Femur (tissue), 1 donor: ENCODE measurements at regions not wholly inside any gene's neighbourhood (a gene's known extent, or its start where the extent isn't known, plus 50 kb on each side); places are given as distances from the start of the nearest gene placed in this dataset.
"Not testable (repeated sequence)": the region's sequence is repeated elsewhere in the genome, so short reads cannot be mapped to it uniquely, and the experiment has no call there.

Experiments
- DNase-seq: peaks from one replicate; pipeline ENCODE4 v3.0.0-alpha.2; 2017

DNA sequence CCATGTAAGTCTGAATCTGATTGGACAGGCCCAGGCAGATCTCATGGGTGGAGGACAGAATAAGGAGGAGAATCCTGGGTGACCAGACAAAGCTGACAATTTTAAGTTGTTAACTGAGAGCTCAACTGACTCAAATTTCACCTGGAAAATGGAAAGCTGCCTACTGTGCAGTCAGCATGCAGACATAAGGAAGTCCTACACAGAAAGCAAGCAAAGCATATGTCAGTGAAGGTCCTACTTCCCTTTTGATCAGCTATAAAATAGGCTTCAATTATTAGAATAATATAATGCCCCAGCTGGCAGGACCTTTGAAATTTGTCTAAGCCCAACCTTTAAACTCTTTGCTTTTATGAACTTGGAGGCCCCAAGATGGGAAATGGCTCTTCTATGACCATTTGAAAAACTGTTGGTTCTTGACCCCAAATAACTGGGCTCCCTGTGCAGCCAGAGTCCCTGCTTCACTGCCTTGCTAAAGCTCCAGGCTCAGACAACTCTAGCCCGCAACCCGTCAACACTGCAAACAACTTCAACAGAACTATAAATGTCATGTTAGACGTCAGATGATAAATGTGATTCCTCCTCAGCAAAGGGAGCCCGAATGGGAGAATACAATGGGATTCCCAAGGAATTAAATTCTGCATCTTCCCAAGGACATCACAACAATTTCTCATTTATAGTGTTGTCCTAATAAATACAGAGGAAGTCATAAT, 118.9 kb upstream of the ADRA1B start:
- no peak for DNase-seq

DNA sequence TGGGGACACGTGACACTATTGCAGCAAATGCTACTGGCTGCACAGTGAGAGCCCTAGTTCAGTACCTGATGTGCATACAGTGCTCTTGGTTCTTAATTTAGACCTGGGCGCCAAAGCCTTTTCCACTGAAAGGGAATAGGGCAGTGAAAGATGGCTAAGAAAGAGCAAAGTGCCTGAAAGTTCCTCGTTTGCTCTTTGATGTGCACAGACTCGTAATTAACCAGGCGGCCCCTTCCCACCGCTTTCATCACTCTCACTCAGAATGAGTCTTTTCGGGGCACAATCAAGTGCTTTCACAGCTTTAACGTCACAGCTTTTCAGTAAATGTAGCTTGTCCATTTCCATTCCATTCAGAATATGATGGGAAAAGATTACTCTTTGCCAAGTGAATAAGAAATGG, 116.6 kb upstream of the ADRA1B start:
- no peak for DNase-seq

DNA sequence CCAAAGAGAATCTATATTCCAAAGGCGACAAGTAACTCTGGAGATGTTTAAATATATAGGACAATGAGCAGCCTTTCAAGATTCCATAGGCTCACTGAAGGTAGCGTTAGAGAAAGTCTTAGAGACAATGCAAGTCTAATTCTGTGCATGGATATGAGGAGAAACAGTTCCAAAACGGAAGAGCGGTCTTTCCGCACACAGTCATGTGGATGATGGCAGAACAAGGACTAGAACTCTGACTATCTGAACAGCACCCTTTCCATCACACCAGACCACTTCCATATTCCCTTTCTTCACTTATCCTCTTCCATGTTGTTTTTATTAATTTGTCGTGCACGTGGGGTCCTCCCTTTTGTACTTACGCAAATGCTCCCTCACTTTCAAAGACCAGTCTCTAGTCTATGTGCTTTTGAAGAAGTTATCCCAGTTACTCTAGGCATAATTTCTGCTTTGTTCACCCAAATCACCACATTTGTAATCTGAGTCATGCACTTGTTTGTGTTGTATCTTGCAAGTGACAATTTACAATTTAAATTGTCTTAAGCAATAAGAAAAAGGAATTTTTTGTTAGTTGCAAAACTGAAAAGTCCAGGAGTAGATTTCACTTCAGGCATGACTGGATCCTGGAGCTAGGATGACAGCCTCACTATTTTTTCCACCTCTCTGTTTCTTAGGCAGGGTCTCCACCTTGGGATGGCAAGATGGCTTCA, 116.0 kb upstream of the ADRA1B start:
- no peak for DNase-seq

DNA sequence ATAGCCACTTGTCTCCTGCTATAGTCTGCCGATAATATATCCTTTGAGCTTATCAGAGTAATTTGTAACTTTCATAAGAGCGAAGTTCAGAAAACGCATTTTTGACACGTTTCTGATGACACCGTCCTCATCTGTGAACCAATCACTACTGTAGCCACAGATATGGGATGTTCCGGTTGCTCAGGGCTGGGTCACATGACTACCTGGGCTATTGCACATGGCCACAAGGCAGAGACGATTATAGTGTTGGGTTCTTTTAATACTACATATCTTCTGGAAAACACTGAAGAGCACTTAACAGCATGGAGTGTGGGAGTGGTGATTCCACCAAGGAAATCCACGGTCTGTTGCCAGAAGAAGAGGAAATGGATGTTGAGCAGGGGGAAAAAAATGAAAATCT, 115.0 kb upstream of the ADRA1B start:
- no peak for DNase-seq

DNA sequence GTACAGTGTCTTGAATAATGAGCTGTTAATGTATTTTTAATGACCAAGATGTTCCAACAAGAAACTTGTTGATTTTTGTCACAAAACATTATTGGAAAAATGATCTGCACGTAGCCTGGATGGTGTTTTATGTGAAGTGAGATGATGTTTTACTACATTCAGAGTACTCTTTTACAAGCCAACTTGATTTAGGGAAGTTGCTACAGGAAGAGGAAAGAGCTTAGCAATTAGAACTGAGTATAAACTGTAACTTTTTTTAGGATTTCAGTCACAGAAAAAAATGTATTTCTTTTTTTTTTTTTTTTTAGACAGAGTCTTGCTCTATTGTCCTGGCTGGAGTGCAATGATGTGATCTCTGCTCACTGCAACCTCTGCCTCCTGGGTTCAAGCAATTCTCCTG, 113.6 kb upstream of the ADRA1B start:
- DNase-seq, result no peak

DNA sequence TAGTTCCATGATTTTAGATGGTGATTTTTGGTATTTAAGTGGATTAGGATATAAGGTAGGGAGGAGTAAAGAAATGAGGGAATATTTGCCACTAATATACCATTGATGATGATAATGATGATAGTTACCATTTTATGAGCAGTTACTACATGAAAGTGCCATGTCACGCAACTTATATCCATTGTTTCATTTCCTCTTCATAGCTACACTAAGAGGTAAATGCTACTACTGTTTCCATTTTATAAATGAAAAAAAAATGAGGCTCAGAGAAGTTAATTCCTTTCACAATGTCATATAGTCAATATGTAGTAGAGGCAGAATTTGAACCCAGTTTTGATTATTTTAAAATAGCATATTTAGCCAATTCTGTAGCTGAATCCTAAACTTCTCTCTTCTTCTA, 112.2 kb upstream of the ADRA1B start:
- no peak for DNase-seq

DNA sequence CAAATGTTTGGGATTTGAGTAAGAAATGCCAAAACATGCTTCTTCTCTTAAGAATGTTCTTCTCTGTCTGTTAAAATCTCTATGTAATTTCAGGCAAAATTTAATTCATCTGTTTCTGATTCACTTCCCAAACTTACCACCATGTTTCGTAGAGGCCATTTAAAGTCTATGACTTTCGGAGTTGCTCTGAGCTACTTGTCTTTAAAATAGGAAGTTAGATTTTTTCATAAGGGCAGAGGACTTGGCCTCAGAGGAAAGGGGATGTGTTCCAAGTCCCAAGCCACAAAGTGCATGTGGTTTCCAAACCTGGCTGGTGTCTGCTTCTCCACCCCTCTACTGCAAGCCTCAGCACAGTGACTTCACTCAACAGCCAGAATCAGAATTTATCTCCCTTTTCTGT, 111.3 kb upstream of the ADRA1B start:
- DNase-seq, result peak; percentile 70

DNA sequence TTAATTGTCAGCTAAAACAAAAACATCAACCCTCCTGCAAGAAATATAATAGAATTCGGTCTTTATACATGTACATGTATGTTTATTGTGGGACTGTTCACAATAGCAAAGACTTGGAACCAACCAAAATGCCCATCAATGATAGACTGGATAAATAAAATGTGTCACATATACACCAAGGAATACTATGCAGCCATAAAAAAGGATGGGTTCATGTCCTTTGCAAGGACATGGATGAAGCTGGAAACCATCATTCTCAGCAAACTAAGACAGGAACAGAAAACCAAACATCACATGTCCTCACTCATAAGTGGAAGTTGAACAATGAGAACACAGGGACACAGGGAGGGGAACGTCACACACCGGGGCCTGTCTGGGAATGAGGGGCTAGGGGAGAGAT, 109.1 kb upstream of the ADRA1B start:
- DNase-seq, result not testable (repeated sequence)

DNA sequence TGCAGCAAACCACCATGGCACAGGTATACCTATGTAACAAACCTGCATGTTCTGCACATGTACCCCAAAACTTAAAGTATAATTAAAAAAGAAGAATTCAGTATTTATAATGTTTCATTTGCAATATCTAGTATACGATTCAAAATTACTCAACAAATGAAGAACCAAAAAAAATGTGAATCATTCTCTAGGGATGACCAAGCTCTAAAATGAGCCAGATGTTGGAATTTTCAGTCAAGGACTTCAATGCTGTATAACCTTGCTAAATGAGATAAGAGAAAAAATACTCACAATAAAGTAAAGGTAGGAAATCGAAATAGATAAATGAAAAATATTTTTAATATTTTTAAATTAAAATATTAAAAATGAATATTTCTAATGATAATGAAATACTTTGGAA, 108.7 kb upstream of the ADRA1B start:
- no peak for DNase-seq

DNA sequence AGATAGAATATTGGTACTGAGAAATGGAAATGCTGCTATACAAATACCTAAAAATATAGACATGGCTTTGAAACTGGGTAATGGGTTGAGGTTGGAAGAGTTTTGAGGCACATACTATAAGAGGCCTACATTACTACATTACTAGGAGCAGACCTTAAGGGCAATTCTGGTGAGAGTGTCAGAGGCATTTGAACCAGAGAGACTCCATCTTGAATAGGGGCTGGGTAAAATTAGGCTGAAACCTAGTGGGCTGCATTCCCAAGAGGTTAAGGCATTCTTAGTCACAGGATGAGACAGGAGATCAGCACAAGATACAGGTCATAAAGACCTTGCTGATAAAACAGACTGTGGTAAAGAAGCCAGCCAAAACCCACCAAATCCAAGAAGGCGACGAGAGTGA, 104.6 kb upstream of the ADRA1B start:
- DNase-seq, result no peak

DNA sequence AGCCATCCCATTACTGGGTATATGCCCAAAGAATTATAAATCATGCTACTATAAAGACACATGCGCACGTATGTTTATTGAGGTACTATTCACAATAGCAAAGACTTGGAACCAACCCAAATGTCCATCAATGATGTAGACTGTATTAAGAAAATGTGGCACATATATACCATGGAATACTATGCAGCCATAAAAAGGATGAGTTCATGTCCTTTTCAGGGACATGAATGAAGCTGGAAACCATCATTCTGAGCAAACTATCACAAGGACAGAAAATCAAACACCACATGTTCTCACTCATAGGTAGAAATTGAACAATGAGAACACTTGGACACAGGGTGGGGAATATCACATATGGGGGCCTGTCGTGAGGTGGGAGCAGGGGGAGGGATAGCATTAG, 103.5 kb upstream of the ADRA1B start:
- not testable (repeated sequence) for DNase-seq

DNA sequence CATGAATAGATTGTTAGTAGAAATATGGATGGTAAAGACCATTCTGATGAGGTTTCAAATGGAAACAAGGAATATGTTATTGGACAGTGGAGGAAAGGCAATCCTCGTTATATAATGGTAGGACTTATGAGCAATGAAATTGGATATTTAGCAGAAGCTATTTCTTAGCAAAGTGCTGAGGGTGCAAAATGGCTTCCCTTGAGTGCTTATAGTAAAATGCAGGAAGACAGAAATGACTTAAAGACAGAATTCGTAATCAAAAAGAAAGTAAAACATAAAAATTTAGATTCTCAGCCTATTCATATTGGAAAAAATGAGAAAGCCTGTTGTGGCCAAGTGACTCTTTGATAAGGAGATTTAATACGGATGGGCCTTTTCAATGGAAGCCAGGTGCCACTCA, 102.1 kb upstream of the ADRA1B start:
- DNase-seq, result no peak

DNA sequence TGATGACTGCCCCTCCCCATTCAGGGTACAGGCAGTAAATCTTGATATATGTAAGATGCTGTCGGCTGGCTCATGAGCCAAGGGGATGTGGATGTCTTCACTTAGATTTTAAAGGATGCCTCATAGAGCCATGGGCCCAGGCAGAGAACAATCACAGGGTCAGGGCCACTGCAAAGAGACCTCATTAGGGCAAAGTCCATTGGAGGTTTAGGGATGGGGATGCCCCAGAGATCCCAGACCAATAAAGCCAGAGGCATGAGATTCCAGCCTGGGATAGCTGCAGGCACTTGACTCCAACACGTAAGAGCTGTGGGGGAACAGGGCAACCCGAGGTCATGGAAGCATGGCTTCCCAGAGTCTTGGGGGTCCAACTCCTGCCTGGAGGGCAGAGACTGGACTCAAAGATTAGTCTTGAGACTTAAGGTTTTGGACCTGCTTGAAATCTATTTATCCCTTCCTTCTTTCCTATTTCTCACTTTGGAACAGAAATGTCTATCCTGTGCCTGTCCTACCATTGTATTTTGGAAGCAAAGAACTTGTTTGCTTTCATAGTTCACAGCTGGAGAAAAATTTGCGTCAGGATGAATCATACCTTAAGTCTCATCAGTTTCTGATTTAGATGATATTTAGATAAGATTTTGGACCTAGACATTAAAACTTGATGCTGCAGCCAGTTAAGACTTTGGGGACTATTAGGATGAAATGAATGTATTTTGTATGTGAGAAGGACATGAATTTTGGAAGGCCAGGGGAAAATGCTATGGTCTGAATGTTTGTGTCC, 101.3 kb upstream of the ADRA1B start:
- no peak for DNase-seq

DNA sequence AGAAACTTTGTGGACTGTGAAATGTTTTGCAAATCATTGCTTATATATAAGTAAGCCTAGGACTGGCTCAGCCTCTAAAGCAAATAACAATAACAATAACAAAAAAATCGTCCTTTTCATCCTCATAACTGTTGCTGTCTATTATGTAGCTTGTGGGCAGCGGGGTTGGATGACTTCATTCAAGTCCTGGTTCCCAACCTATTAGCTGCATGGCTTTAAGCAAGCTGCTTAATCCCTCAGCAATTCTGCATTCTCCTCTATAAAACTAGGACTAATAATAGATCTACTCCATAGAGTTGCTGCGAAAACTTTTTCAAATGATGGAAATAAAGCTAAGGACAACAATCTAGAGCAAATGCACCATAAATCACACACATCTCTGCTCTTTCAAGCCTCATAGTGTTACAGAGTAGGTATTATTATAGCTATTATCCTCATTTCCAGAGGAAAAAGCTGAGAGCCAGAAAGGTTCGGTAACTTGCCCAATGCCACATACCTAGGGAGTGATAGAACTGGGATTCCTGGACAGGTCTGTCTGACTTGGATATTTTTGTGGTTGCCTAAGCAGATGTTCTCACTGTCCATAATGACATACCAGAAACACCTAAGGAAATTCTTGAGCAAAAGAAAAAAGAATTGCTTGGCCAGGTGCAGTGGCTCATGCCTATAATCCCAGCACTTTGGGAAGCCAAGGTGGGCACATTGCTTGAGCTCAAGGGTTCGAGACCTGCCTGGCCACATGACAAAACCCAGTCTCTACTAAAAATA, 98.8 kb upstream of the ADRA1B start:
- no peak for DNase-seq

DNA sequence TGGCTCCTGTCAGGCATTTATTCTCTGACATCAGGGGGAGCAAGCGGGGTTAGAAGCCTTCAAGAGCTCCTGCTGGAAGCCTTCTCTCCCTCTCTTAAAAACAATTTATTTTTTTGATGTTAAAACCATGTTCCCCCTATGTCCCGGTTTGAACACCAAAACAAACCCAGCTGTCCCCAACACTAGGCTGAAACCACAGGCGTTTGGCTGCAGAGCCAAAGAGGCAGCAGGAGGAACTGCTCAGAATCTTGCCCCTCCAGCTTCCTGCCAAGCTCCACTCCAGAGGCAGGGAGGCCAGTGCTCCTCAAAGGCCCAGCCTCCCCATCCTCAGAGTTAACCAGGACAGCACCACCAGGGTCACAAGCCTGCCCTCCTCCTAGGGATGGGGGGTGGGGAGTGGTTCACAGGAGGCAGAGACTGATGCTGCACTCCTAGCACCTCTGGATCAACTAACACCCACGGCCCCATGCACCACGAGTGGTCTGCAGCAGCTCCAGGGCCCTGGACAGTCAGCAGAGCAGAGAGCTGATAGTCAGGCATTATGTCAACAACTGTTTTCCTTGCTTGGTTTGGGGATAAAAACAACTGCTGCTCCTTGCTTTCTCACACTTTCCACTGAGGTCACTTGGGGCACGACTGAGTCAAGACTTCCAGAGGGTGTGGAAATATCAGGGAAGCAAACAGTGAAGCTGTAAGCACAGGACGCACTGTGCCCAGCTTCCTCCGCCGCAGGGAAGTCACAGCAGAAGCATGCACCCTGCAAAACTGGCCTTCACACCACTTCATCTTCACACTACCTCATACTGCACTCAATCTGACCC, 96.5 kb upstream of the ADRA1B start:
- DNase-seq, result no peak

DNA sequence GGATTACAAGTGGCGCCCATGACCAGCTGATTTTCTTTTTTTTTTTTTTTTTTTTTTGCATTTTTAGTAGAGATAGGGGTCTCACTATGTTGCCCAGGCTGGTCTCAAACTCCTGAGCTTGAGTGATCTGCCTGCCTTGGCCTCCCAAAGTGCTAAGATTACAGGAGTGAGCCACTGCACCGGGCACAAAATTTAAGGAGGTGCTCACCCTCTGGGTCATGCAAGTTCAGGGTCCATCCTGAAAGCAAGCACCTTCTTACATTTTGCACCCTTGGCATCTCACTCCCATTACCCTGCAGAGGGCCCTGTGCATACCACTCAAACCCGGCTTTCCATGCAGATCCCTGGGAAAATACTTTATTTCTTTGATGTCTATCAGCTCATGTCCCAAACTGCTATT, 95.6 kb upstream of the ADRA1B start:
- DNase-seq, result no peak

DNA sequence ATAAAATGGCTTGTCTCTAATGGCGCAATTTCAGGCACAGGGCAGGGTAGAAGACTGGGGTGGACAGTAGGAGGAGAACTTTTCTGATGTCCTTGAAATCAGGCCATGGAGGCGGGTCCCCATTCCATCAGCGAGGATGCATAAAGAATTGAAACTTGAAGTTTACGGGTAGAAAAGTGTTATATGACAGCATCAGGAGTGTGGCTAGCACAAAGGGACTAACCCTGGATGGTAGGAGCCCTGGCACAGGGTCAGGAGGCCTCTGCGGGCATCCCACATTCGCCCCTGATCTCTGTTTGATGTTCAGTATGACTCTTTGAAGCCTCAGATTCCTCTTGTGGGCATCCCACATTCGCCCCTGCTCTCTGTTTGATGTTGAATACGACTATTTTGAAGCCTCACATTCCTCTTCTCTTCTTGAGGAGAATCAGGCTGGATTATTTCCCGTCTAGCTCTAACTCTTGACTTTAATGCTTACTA, 94.8 kb upstream of the ADRA1B start:
- no peak for DNase-seq

DNA sequence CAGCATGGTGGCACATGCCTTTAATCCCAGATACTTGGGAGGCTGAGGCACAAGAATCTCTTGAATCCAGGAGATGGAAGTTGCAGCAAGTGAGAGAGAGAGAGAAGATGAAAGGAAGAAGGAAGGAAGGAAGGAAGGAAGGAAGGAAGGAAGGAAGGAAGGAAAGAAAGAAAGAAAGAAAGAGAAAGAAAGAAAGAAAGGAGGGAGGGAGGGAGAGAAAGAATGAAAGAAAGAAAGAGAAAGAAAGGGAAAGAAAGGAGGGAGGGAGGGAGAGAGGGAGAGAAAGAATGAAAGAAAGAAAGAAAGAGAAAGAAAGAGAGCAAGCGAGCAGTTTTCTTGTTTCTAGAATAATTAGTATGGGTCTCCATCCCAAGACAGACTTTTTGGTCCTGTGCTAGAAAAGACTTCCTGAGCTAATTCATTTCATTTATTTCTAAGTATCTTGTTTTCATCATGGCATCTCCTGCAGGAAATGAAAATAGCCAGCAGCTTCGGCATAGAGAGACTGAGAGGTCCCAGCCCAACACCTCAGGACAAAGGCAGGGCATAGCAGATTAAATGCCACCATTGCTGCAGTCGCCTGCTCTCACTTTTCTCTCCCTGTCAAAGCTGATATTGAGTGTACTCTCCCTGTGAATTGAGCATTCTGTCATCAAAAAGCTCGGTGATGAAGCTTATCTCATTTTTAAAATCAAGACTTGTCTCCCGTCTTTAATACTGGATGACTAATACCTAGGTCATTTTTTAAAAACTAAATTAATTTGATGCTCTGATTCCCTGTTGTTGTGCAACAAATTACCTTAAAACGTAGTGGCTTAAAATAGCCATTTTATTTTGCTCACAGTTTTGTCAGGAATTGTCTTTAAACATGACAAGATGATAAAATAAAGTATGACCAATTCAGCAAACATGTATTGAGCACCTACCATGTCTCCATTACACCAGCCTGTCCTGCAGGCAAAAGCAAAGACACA, 91.8 kb upstream of the ADRA1B start:
- DNase-seq, result no peak

DNA sequence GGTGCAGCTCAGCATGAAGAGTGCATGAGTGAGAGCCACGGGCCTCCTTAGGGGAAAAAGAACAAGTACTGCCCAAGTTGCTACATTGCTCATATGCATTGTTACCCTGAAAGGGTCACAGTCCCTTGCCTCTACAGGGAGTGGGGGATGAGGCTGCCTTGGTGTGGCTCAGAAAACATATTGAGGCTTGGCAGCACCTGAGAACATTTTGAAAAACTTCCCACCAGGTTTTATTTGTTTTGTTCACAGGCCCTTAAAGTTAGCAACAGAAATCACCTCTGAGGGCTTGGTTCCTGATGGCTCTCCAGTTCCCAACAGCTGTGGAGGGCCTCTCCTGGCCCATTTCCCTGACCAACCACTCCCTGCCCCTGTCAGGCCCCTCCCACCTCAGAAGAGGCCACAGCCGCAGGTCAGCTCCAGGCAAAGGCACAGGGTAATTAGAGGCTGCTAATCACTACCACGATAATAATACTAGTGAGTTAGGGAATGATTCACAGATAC, 90.7 kb upstream of the ADRA1B start:
- peak; percentile 33 for DNase-seq

DNA sequence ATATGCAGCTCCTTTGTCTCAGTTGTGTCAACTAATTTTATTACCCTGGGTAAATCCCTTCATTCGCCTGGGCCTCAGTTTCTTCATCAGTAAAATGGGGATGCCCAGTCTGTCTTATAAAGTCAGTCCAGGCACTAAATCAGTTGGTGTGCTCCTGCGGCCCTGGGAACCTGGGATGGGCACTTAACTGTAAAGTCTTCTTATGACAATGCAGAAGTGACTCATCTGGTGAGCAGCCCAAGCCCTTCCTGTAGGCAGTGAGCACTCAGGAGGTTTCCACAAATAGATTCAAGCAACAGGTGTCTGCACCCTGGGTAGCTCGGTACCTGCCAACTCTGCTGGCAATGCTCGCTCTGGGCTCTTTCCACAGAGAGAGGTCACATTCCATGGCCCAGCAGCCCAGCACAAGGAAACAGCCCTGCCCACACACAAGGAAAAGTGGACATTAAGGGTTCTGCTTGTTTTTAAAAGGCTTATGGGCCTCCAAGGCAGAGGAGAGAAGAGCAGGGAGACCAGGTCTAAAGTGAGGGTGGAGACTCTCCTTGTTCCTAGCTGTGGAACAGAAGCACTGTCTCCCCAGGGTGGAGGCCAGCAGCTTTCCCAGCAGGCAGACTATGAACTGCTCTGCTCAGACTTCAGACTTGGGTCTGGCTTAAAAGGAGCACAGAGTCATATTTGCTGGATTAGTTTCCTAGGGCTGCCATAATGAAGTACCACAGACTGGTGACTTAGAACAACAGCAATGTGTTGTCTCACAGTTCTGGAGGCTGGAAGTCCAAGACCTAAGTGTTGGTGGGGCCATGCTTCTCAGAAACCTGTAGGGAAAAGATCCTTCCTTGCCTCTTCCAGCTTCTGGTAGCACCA, 89.7 kb upstream of the ADRA1B start:
- no peak for DNase-seq
